GM18907 (cell line): ENCODE measurements at regions not wholly inside any gene's neighbourhood (a gene's known extent, or its start where the extent isn't known, plus 50 kb on each side); places are given as distances from the start of the nearest gene placed in this dataset.
A peak's percentile ranks its signal among the peaks of the same experiment; 100 is the strongest.

Source experiments
- ATAC-seq: cut with Tn5 transposase; IDR thresholded peaks from one replicate; pipeline ENCODE4 v1.9.1; 2021; ENCODE audit warnings: mild to moderate bottlenecking, moderate library complexity; ENCODE audit not compliant: unreplicated experiment

- ATAC-seq, result no peak
Observed at GRCh38 chr3:34008836-34009809, 210.7 kb downstream of the PDCD6IP start.

GRCh38 chr3:34011171-34012101, 213.0 kb downstream of the PDCD6IP start:
- ATAC-seq, result no peak

GRCh38 chr3:34012102-34012461, 213.7 kb downstream of the PDCD6IP start:
- no peak for ATAC-seq

- ATAC-seq, result no peak
Observed at GRCh38 chr3:34013818-34014570, 215.6 kb downstream of the PDCD6IP start.

GRCh38 chr3:34015204-34016142, 217.0 kb downstream of the PDCD6IP start:
- no peak for ATAC-seq

GRCh38 chr3:34016925-34017587, 218.6 kb downstream of the PDCD6IP start:
- ATAC-seq, result peak; percentile 64

GRCh38 chr3:34017757-34018156, 219.3 kb downstream of the PDCD6IP start:
- no peak for ATAC-seq

- ATAC-seq, result no peak
Observed at GRCh38 chr3:34019158-34019557, 220.7 kb downstream of the PDCD6IP start.

GRCh38 chr3:34020170-34020569, 221.7 kb downstream of the PDCD6IP start:
- ATAC-seq, result no peak

- no peak for ATAC-seq
Observed at GRCh38 chr3:34020726-34021680, 222.6 kb downstream of the PDCD6IP start.

- ATAC-seq, result no peak
Observed at GRCh38 chr3:34022147-34022546, 223.7 kb downstream of the PDCD6IP start.

- no peak for ATAC-seq
Observed at GRCh38 chr3:34024447-34025240, 226.2 kb downstream of the PDCD6IP start.

- no peak for ATAC-seq
Observed at GRCh38 chr3:34033839-34034238, 235.4 kb downstream of the PDCD6IP start.

GRCh38 chr3:34034840-34035239, 236.4 kb downstream of the PDCD6IP start:
- no peak for ATAC-seq

- ATAC-seq, result no peak
Observed at GRCh38 chr3:34035775-34036174, 237.3 kb downstream of the PDCD6IP start.

GRCh38 chr3:34037260-34037659, 238.8 kb downstream of the PDCD6IP start:
- ATAC-seq, result no peak

- no peak for ATAC-seq
Observed at GRCh38 chr3:34038131-34038530, 239.7 kb downstream of the PDCD6IP start.
